ENCODE measurements at regions not wholly inside any gene's neighbourhood (a gene's known extent, or its start where the extent isn't known, plus 50 kb on each side); places are given as distances from the start of the nearest gene placed in this dataset.
"Not testable (repeated sequence)": the region's sequence is repeated elsewhere in the genome, so short reads cannot be mapped to it uniquely, and the experiment has no call there.

GRCh38 chr5:163352531-163352930, 84.9 kb upstream of the CCNG1 start:
- DNase-seq (ENCODE audit: low spot score in 2 of 2): no peak
- Mint-ChIP-seq H3K36me3 (ENCODE audit: insufficient read depth) (no peaks in the 10 kb centered on the region), H3K4me3 (no peak overlapping the region), H3K27ac (ENCODE audit: low read depth) (no peak overlapping the region), H3K27me3 (peaks cover 23% of the 10 kb centered on the region), H3K9me3 (no peaks in the 10 kb centered on the region), H3K4me1 (no peaks in the 10 kb centered on the region)
- no peak for ATAC-seq (replicated peaks; ENCODE audit: extremely low read depth, poor library complexity, severe bottlenecking)

- not testable (repeated sequence) for H3K27ac Mint-ChIP-seq (ENCODE audit: low read depth); H3K4me1 Mint-ChIP-seq; H3K4me3 Mint-ChIP-seq; DNase-seq (ENCODE audit: low spot score in 2 of 2); H3K36me3 Mint-ChIP-seq (ENCODE audit: insufficient read depth); H3K9me3 Mint-ChIP-seq; ATAC-seq (replicated peaks; ENCODE audit: extremely low read depth, poor library complexity, severe bottlenecking)
- H3K27me3 Mint-ChIP-seq: peaks cover 25% of the 10 kb centered on the region
Measured at GRCh38 chr5:163355811-163356210, 81.6 kb upstream of the CCNG1 start.

GRCh38 chr5:163357636-163358035, 79.8 kb upstream of the CCNG1 start:
- no peaks in the 10 kb centered on the region for H3K9me3 Mint-ChIP-seq
- no peak overlapping the region for H3K4me3 Mint-ChIP-seq
- DNase-seq (ENCODE audit: low spot score in 2 of 2) (no peak), ATAC-seq (replicated peaks; ENCODE audit: extremely low read depth, poor library complexity, severe bottlenecking) (no peak)
- peaks cover 21% of the 10 kb centered on the region for H3K27me3 Mint-ChIP-seq
- no peaks in the 10 kb centered on the region for H3K36me3 Mint-ChIP-seq (ENCODE audit: insufficient read depth)
- no peaks in the 10 kb centered on the region for H3K4me1 Mint-ChIP-seq
- no peak overlapping the region for H3K27ac Mint-ChIP-seq (ENCODE audit: low read depth)

GRCh38 chr5:163360656-163361055, 76.7 kb upstream of the CCNG1 start:
- Mint-ChIP-seq H3K36me3 (ENCODE audit: insufficient read depth) (no peaks in the 10 kb centered on the region), H3K27ac (ENCODE audit: low read depth) (no peak overlapping the region), H3K4me3 (no peak overlapping the region), H3K9me3 (no peaks in the 10 kb centered on the region), H3K4me1 (no peaks in the 10 kb centered on the region), H3K27me3 (peaks cover 51% of the 10 kb centered on the region)
- DNase-seq (ENCODE audit: low spot score in 2 of 2) (no peak), ATAC-seq (replicated peaks; ENCODE audit: extremely low read depth, poor library complexity, severe bottlenecking) (no peak)

- Mint-ChIP-seq H3K4me3 (no peak overlapping the region), H3K27me3 (peaks cover 56% of the 10 kb centered on the region), H3K9me3 (no peaks in the 10 kb centered on the region), H3K27ac (ENCODE audit: low read depth) (no peak overlapping the region), H3K4me1 (no peaks in the 10 kb centered on the region), H3K36me3 (ENCODE audit: insufficient read depth) (no peaks in the 10 kb centered on the region)
- DNase-seq (ENCODE audit: low spot score in 2 of 2) (no peak), ATAC-seq (replicated peaks; ENCODE audit: extremely low read depth, poor library complexity, severe bottlenecking) (no peak)
Measured at GRCh38 chr5:163361450-163361849, 75.9 kb upstream of the CCNG1 start.

GRCh38 chr5:163362840-163363371, 74.5 kb upstream of the CCNG1 start:
- Mint-ChIP-seq H3K9me3 (peaks cover 5% of the 10 kb centered on the region), H3K27me3 (peaks cover 58% of the 10 kb centered on the region)
- ATAC-seq (replicated peaks; ENCODE audit: extremely low read depth, poor library complexity, severe bottlenecking): no peak

GRCh38 chr5:163363389-163363788, 74.0 kb upstream of the CCNG1 start:
- ATAC-seq (replicated peaks; ENCODE audit: extremely low read depth, poor library complexity, severe bottlenecking) (no peak), DNase-seq (ENCODE audit: low spot score in 2 of 2) (no peak)
- Mint-ChIP-seq H3K27me3 (peaks cover 53% of the 10 kb centered on the region), H3K9me3 (peaks cover 5% of the 10 kb centered on the region), H3K27ac (ENCODE audit: low read depth) (no peak overlapping the region), H3K4me1 (no peaks in the 10 kb centered on the region), H3K4me3 (no peak overlapping the region), H3K36me3 (ENCODE audit: insufficient read depth) (no peaks in the 10 kb centered on the region)

More at GRCh38 chr5:163362840-163363371, 74.5 kb upstream of the CCNG1 start:
- no peaks in the 10 kb centered on the region for H3K4me1 Mint-ChIP-seq
- no peak for DNase-seq (ENCODE audit: low spot score in 2 of 2)
- H3K36me3 Mint-ChIP-seq (ENCODE audit: insufficient read depth): no peaks in the 10 kb centered on the region
- H3K27ac Mint-ChIP-seq (ENCODE audit: low read depth): no peak overlapping the region
- H3K4me3 Mint-ChIP-seq: no peak overlapping the region

GRCh38 chr5:163366757-163367156, 70.6 kb upstream of the CCNG1 start:
- no peaks in the 10 kb centered on the region for H3K4me1 Mint-ChIP-seq

GRCh38 chr5:163369776-163370385, 67.5 kb upstream of the CCNG1 start:
- no peak for ATAC-seq (replicated peaks; ENCODE audit: extremely low read depth, poor library complexity, severe bottlenecking)
- H3K27me3 Mint-ChIP-seq: peaks cover 22% of the 10 kb centered on the region
- H3K9me3 Mint-ChIP-seq: peaks cover 5% of the 10 kb centered on the region
- H3K27ac Mint-ChIP-seq (ENCODE audit: low read depth): no peak overlapping the region
- no peak for DNase-seq (ENCODE audit: low spot score in 2 of 2)
- H3K4me1 Mint-ChIP-seq: no peaks in the 10 kb centered on the region
- no peak overlapping the region for H3K4me3 Mint-ChIP-seq
- no peaks in the 10 kb centered on the region for H3K36me3 Mint-ChIP-seq (ENCODE audit: insufficient read depth)

More at GRCh38 chr5:163366757-163367156, 70.6 kb upstream of the CCNG1 start:
- Mint-ChIP-seq H3K36me3 (ENCODE audit: insufficient read depth) (no peaks in the 10 kb centered on the region), H3K4me3 (no peak overlapping the region), H3K27me3 (peaks cover 49% of the 10 kb centered on the region), H3K9me3 (peaks cover 5% of the 10 kb centered on the region), H3K27ac (ENCODE audit: low read depth) (no peak overlapping the region)
- DNase-seq (ENCODE audit: low spot score in 2 of 2) (no peak), ATAC-seq (replicated peaks; ENCODE audit: extremely low read depth, poor library complexity, severe bottlenecking) (no peak)

- DNase-seq (ENCODE audit: low spot score in 2 of 2): no peak
- Mint-ChIP-seq H3K4me1 (no peaks in the 10 kb centered on the region), H3K9me3 (no peaks in the 10 kb centered on the region), H3K36me3 (ENCODE audit: insufficient read depth) (no peaks in the 10 kb centered on the region), H3K4me3 (no peak overlapping the region), H3K27ac (ENCODE audit: low read depth) (no peak overlapping the region), H3K27me3 (no peaks in the 10 kb centered on the region)
- no peak for ATAC-seq (replicated peaks; ENCODE audit: extremely low read depth, poor library complexity, severe bottlenecking)
Measured at GRCh38 chr5:163373436-163374084, 63.8 kb upstream of the CCNG1 start.

GRCh38 chr5:163377982-163378381, 59.4 kb upstream of the CCNG1 start:
- DNase-seq (ENCODE audit: low spot score in 2 of 2) (no peak), ATAC-seq (replicated peaks; ENCODE audit: extremely low read depth, poor library complexity, severe bottlenecking) (no peak)
- Mint-ChIP-seq H3K9me3 (no peaks in the 10 kb centered on the region), H3K36me3 (ENCODE audit: insufficient read depth) (no peaks in the 10 kb centered on the region), H3K27ac (ENCODE audit: low read depth) (no peak overlapping the region), H3K27me3 (peaks cover 19% of the 10 kb centered on the region), H3K4me1 (no peaks in the 10 kb centered on the region), H3K4me3 (no peak overlapping the region)

- Mint-ChIP-seq H3K36me3 (ENCODE audit: insufficient read depth) (no peaks in the 10 kb centered on the region), H3K4me1 (no peaks in the 10 kb centered on the region), H3K27me3 (peaks cover 25% of the 10 kb centered on the region), H3K4me3 (no peak overlapping the region), H3K27ac (ENCODE audit: low read depth) (no peak overlapping the region), H3K9me3 (no peaks in the 10 kb centered on the region)
- DNase-seq (ENCODE audit: low spot score in 2 of 2) (no peak), ATAC-seq (replicated peaks; ENCODE audit: extremely low read depth, poor library complexity, severe bottlenecking) (no peak)
Measured at GRCh38 chr5:163379298-163380155, 57.9 kb upstream of the CCNG1 start.

Data from central memory CD8-positive, alpha-beta T cell (primary cell).